ENCODE measurements at regions not wholly inside any gene's neighbourhood (a gene's known extent, or its start where the extent isn't known, plus 50 kb on each side); places are given as distances from the start of the nearest gene placed in this dataset.

GRCh38 chr20:11376420-11376819, 541.3 kb upstream of the BTBD3 start:
- no peak for DNase-seq

GRCh38 chr20:11376998-11377397, 540.7 kb upstream of the BTBD3 start:
- no peak for DNase-seq

GRCh38 chr20:11377761-11378160, 539.9 kb upstream of the BTBD3 start:
- DNase-seq, result no peak

GRCh38 chr20:11378252-11378651, 539.4 kb upstream of the BTBD3 start:
- no peak for DNase-seq

- DNase-seq, result peak; percentile 9
These were observed 538.3 kb upstream of the BTBD3 start for GRCh38 chr20:11379257-11380011.

- DNase-seq, result no peak
These were observed 537.4 kb upstream of the BTBD3 start for GRCh38 chr20:11380283-11380682.

- no peak for DNase-seq
These were observed 530.4 kb upstream of the BTBD3 start for GRCh38 chr20:11387189-11387754.

- DNase-seq, result no peak
These were observed 528.5 kb upstream of the BTBD3 start for GRCh38 chr20:11389186-11389585.

- no peak for DNase-seq
These were observed 526.1 kb upstream of the BTBD3 start for GRCh38 chr20:11391591-11391990.

- DNase-seq, result no peak
These were observed 523.4 kb upstream of the BTBD3 start for GRCh38 chr20:11394145-11394833.

- DNase-seq, result no peak
These were observed 522.1 kb upstream of the BTBD3 start for GRCh38 chr20:11395581-11395980.

- DNase-seq, result no peak
These were observed 515.7 kb upstream of the BTBD3 start for GRCh38 chr20:11401988-11402387.

- no peak for DNase-seq
These were observed 514.0 kb upstream of the BTBD3 start for GRCh38 chr20:11403711-11404110.

- no peak for DNase-seq
These were observed 510.8 kb upstream of the BTBD3 start for GRCh38 chr20:11406877-11407276.

GRCh38 chr20:11409561-11409960, 508.1 kb upstream of the BTBD3 start:
- no peak for DNase-seq

- no peak for DNase-seq
These were observed 505.9 kb upstream of the BTBD3 start for GRCh38 chr20:11411765-11412164.

GRCh38 chr20:11426948-11427347, 490.7 kb upstream of the BTBD3 start:
- no peak for DNase-seq

GRCh38 chr20:11429168-11429567, 488.5 kb upstream of the BTBD3 start:
- DNase-seq, result no peak

- DNase-seq, result no peak
These were observed 487.7 kb upstream of the BTBD3 start for GRCh38 chr20:11429889-11430519.

GRCh38 chr20:11430652-11431051, 487.0 kb upstream of the BTBD3 start:
- DNase-seq, result no peak

GRCh38 chr20:11431621-11432020, 486.1 kb upstream of the BTBD3 start:
- no peak for DNase-seq

GRCh38 chr20:11432407-11432806, 485.3 kb upstream of the BTBD3 start:
- DNase-seq, result no peak

GRCh38 chr20:11436113-11436905, 481.4 kb upstream of the BTBD3 start:
- DNase-seq, result no peak
